ENCODE measurements at regions not wholly inside any gene's neighbourhood (a gene's known extent, or its start where the extent isn't known, plus 50 kb on each side); places are given as distances from the start of the nearest gene placed in this dataset.

DNA sequence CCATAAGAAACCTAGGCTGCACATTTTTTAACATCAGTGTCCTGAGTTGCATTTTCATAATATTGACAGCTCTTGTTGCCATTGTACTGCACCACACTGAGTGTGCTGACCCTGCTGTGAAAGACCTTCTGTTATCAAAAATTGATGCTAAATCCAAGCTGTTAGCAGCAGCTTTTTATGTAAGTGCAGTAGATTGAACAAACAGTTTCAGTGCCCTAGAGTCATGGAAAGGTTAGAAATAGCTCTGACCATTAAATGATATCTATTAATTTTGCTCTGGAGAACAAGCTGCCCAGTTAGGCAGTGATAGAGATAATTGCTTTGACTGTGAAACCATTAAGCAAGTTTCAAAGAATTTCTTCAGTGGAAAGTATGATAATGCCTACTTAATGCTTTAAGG lies 1289.2 kb upstream of the PCDH20 start:
- Mint-ChIP-seq H3K9me3 (peaks cover 2% of the 10 kb centered on the region), H3K27me3 (no peaks in the 10 kb centered on the region), H3K36me3 (no peaks in the 10 kb centered on the region), H3K4me3 (no peak overlapping the region), H3K4me1 (no peaks in the 10 kb centered on the region), H3K27ac (no peak overlapping the region)
- ATAC-seq (ENCODE audit: low read depth) (no peak), DNase-seq (ENCODE audit: low spot score in 2 of 2) (no peak)

- Mint-ChIP-seq H3K4me1 (no peaks in the 10 kb centered on the region), H3K9me3 (no peaks in the 10 kb centered on the region), H3K4me3 (no peak overlapping the region), H3K27me3 (no peaks in the 10 kb centered on the region), H3K27ac (no peak overlapping the region), H3K36me3 (no peaks in the 10 kb centered on the region)
- ATAC-seq (ENCODE audit: low read depth), result no peak
- DNase-seq (ENCODE audit: low spot score in 2 of 2), result no peak
These were observed 1286.9 kb upstream of the PCDH20 start for GRCh38 chr13:62702502-62702901.

GRCh38 chr13:62697701-62698100 lies 1282.1 kb upstream of the PCDH20 start:
- no peaks in the 10 kb centered on the region for H3K4me1 Mint-ChIP-seq
- no peak overlapping the region for H3K4me3 Mint-ChIP-seq
- ATAC-seq (ENCODE audit: low read depth), result no peak
- H3K9me3 Mint-ChIP-seq, result no peaks in the 10 kb centered on the region
- no peak for DNase-seq (ENCODE audit: low spot score in 2 of 2)
- no peak overlapping the region for H3K27ac Mint-ChIP-seq
- H3K27me3 Mint-ChIP-seq, result no peaks in the 10 kb centered on the region
- H3K36me3 Mint-ChIP-seq, result no peaks in the 10 kb centered on the region

DNA sequence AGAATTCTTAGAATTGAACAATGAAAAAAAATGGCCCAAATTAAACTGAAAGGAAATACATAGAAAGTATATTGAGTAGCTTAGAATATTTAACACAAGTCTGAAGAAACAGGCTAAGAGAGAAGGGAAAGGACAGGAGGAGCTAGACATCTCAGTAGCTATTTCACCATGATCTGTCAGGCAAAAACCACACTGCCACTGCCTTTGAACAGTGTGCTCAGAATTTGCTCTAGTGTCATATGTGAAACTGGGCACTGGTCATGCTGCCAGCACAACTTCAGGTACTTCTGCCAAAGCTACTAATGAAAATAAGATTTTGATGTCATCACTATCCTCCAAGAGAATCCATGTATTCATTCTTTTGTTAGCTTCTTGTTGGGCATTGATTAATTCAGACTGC lies 1280.8 kb upstream of the PCDH20 start:
- Mint-ChIP-seq H3K27ac (no peak overlapping the region), H3K9me3 (peaks cover 3% of the 10 kb centered on the region), H3K4me3 (no peak overlapping the region), H3K36me3 (no peaks in the 10 kb centered on the region), H3K27me3 (no peaks in the 10 kb centered on the region), H3K4me1 (no peaks in the 10 kb centered on the region)
- DNase-seq (ENCODE audit: low spot score in 2 of 2) (no peak), ATAC-seq (ENCODE audit: low read depth) (no peak)

DNA sequence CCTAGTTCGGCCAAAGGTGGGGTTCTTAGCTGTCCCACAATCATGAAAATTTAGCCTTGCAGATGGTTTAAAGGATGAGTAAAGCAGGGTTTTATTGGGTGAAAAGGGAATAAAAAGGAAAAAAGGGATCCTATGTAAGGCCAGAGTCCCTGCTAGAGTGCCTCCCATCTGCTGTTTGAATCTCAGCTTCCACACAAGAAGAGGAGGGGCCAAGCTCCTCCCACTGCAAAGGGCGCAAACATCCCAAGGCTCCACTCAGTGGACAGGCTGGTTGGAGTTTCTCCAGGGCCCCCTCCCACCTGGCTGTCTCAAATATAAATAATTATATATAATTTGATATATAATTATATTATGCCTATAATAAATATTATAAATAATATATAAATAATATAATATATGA lies 1272.1 kb upstream of the PCDH20 start:
- ATAC-seq (ENCODE audit: low read depth), result no peak
- DNase-seq (ENCODE audit: low spot score in 2 of 2), result no peak

GRCh38 chr13:62684359-62684758 lies 1268.7 kb upstream of the PCDH20 start:
- Mint-ChIP-seq H3K9me3 (peaks cover 2% of the 10 kb centered on the region), H3K4me3 (no peak overlapping the region), H3K4me1 (no peaks in the 10 kb centered on the region), H3K27me3 (no peaks in the 10 kb centered on the region), H3K27ac (no peak overlapping the region), H3K36me3 (no peaks in the 10 kb centered on the region)
- ATAC-seq (ENCODE audit: low read depth) (no peak), DNase-seq (ENCODE audit: low spot score in 2 of 2) (no peak)

More for the DNA sequence above, 1272.1 kb upstream of the PCDH20 start:
- Mint-ChIP-seq H3K4me3 (no peak overlapping the region), H3K27ac (no peak overlapping the region), H3K36me3 (no peaks in the 10 kb centered on the region), H3K4me1 (no peaks in the 10 kb centered on the region), H3K9me3 (peaks cover 3% of the 10 kb centered on the region), H3K27me3 (no peaks in the 10 kb centered on the region)

GRCh38 chr13:62682788-62683187 lies 1267.1 kb upstream of the PCDH20 start:
- no peak overlapping the region for H3K4me3 Mint-ChIP-seq
- H3K27me3 Mint-ChIP-seq, result no peaks in the 10 kb centered on the region
- peaks cover 2% of the 10 kb centered on the region for H3K9me3 Mint-ChIP-seq
- H3K4me1 Mint-ChIP-seq, result no peaks in the 10 kb centered on the region
- H3K27ac Mint-ChIP-seq, result no peak overlapping the region
- no peak for ATAC-seq (ENCODE audit: low read depth)
- DNase-seq (ENCODE audit: low spot score in 2 of 2), result no peak
- no peaks in the 10 kb centered on the region for H3K36me3 Mint-ChIP-seq

GRCh38 chr13:62678039-62678438 lies 1262.4 kb upstream of the PCDH20 start:
- Mint-ChIP-seq H3K27ac (no peak overlapping the region), H3K36me3 (no peaks in the 10 kb centered on the region), H3K4me3 (no peak overlapping the region), H3K27me3 (no peaks in the 10 kb centered on the region), H3K9me3 (peaks cover 2% of the 10 kb centered on the region), H3K4me1 (no peaks in the 10 kb centered on the region)
- no peak for ATAC-seq (ENCODE audit: low read depth)
- no peak for DNase-seq (ENCODE audit: low spot score in 2 of 2)

DNA sequence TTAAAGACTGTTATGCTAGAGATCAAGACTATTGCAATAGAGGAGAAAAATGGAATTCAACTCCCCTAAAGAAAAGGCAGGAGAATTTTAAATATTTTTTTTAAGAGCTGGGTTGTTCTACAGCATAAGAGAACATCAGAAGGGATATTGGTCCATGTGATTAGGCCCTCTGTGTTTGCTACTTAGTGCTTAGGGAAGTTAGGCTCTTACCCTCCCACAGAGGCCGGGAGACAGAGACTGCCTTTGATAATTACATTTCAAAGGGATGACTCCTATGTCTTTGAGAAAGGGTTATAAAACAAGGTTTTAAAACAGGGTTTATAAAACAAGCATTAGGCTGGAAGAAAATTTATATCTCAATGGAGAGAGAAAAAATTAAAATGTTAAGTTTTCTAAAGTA lies 1248.1 kb upstream of the PCDH20 start:
- no peaks in the 10 kb centered on the region for H3K9me3 Mint-ChIP-seq
- H3K27me3 Mint-ChIP-seq, result no peaks in the 10 kb centered on the region
- H3K4me1 Mint-ChIP-seq, result no peaks in the 10 kb centered on the region
- no peak for DNase-seq (ENCODE audit: low spot score in 2 of 2)
- H3K36me3 Mint-ChIP-seq, result no peaks in the 10 kb centered on the region
- H3K27ac Mint-ChIP-seq, result no peak overlapping the region
- H3K4me3 Mint-ChIP-seq, result no peak overlapping the region
- no peak for ATAC-seq (ENCODE audit: low read depth)

DNA sequence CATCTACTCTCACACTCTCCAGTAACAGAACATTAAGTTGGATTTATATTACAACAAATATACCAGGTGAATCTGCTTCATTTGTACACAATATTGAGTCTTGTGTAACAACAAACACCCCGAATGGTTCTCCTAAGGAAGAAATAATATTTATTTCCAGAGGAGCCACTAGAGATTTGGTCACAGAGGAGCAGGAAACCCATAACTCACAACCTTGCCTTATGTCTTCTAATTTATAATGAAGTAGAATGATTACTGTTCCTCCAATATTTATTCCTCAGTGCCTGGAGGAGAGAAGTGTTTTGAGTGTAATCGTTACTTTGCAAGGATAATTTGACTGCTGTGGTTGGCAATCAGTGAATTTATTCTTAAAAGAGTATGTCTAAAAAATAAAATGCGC lies 1243.7 kb upstream of the PCDH20 start:
- ATAC-seq (ENCODE audit: low read depth) (no peak), DNase-seq (ENCODE audit: low spot score in 2 of 2) (no peak)
- Mint-ChIP-seq H3K36me3 (no peaks in the 10 kb centered on the region), H3K27me3 (no peaks in the 10 kb centered on the region), H3K4me1 (no peaks in the 10 kb centered on the region), H3K9me3 (no peaks in the 10 kb centered on the region), H3K4me3 (no peak overlapping the region), H3K27ac (no peak overlapping the region)

DNA sequence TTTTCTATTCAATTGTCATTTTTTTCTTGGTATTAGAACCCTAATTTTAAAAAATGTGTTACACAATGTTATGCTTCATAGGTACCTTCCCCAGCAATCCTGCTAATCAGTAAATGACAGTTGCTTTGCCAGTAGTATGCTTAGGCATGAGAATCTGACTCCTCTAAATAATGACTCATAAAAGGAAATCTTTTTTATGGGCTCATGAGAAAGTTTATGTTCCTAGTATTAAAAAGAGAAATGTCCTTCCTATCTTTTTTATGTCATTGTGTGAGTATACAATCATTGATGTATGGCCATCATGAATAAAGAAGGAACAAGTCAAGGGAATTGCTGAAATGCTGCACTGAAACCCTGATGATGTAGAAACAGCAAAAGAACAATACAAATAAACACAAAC lies 1237.7 kb upstream of the PCDH20 start:
- Mint-ChIP-seq H3K4me3 (no peak overlapping the region), H3K9me3 (no peaks in the 10 kb centered on the region), H3K4me1 (no peaks in the 10 kb centered on the region), H3K36me3 (no peaks in the 10 kb centered on the region), H3K27me3 (no peaks in the 10 kb centered on the region), H3K27ac (no peak overlapping the region)
- ATAC-seq (ENCODE audit: low read depth), result no peak
- DNase-seq (ENCODE audit: low spot score in 2 of 2), result no peak

- H3K4me1 Mint-ChIP-seq, result no peaks in the 10 kb centered on the region
- no peak overlapping the region for H3K4me3 Mint-ChIP-seq
- H3K36me3 Mint-ChIP-seq, result no peaks in the 10 kb centered on the region
- no peak for DNase-seq (ENCODE audit: low spot score in 2 of 2)
- H3K9me3 Mint-ChIP-seq, result peaks cover 5% of the 10 kb centered on the region
- ATAC-seq (ENCODE audit: low read depth), result no peak
- H3K27ac Mint-ChIP-seq, result no peak overlapping the region
- no peaks in the 10 kb centered on the region for H3K27me3 Mint-ChIP-seq
These were observed 1228.3 kb upstream of the PCDH20 start for GRCh38 chr13:62643799-62644524.

- Mint-ChIP-seq H3K27me3 (no peaks in the 10 kb centered on the region), H3K27ac (no peak overlapping the region), H3K4me1 (no peaks in the 10 kb centered on the region), H3K9me3 (peaks cover 5% of the 10 kb centered on the region), H3K4me3 (no peak overlapping the region), H3K36me3 (no peaks in the 10 kb centered on the region)
- ATAC-seq (ENCODE audit: low read depth), result no peak
- DNase-seq (ENCODE audit: low spot score in 2 of 2), result no peak
These were observed 1227.4 kb upstream of the PCDH20 start for GRCh38 chr13:62643007-62643483.

DNA sequence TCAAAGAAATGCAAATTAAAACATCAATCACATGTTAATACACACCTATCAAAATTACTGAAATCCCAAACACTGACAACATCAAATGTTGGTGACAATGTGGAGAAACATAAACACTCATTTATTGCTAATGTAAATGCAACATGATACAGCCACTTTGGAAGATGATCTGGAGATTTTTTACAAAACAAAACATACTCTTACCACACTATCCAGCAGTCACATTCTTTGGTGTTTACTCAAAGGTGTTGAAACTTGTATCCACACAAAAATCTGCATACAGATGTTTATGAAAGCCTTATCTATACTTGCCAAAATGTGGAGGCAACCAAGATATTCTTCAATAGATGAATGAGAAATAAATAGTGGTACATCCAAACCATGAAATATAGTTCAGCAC lies 1219.5 kb upstream of the PCDH20 start:
- DNase-seq (ENCODE audit: low spot score in 2 of 2), result no peak
- no peak overlapping the region for H3K27ac Mint-ChIP-seq

DNA sequence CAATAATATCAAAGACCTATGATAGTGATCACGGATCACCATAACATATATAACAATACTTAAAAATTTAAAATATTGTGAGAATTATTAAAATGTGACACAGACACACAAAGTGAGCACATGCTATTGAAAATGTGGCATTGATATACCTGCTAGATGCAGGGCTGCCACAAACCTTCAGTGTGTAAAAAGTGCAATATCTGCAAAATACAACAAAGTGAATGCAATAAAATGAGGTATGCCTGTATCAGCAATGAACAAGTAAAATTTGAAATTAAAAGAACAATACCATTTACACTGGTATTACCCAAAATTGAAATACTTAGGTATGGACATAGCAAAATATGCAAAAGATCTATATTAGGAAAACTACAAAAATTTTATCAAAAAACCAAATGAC lies 1217.8 kb upstream of the PCDH20 start:
- no peaks in the 10 kb centered on the region for H3K4me1 Mint-ChIP-seq
- H3K27me3 Mint-ChIP-seq, result no peaks in the 10 kb centered on the region
- no peaks in the 10 kb centered on the region for H3K36me3 Mint-ChIP-seq
- peaks cover 3% of the 10 kb centered on the region for H3K9me3 Mint-ChIP-seq
- no peak overlapping the region for H3K27ac Mint-ChIP-seq
- ATAC-seq (ENCODE audit: low read depth) (no peak), DNase-seq (ENCODE audit: low spot score in 2 of 2) (no peak)
- H3K4me3 Mint-ChIP-seq, result no peak overlapping the region

More for the DNA sequence above, 1219.5 kb upstream of the PCDH20 start:
- no peaks in the 10 kb centered on the region for H3K36me3 Mint-ChIP-seq
- no peaks in the 10 kb centered on the region for H3K27me3 Mint-ChIP-seq
- no peaks in the 10 kb centered on the region for H3K4me1 Mint-ChIP-seq
- H3K9me3 Mint-ChIP-seq, result peaks cover 3% of the 10 kb centered on the region
- H3K4me3 Mint-ChIP-seq, result no peak overlapping the region
- ATAC-seq (ENCODE audit: low read depth), result no peak

Data from memory B cell (primary cell).